GM15510 (cell line): ENCODE measurements at regions not wholly inside any gene's neighbourhood (a gene's known extent, or its start where the extent isn't known, plus 50 kb on each side); places are given as distances from the start of the nearest gene placed in this dataset.

Experiments
- POLR2A ChIP-seq: IDR thresholded peaks from 3 replicates; pipeline ENCODE4 v1.6.1; 2011; ENCODE audit warnings: borderline replicate concordance; ENCODE audit not compliant: insufficient read length; ENCODE audit errors: extremely low read depth

GRCh38 chr3:106809623-106810299 lies 567.5 kb upstream of the CCDC54 start:
- no peak for TF ChIP-seq POLR2A

GRCh38 chr3:106810300-106810875 lies 566.9 kb upstream of the CCDC54 start:
- no peak for TF ChIP-seq POLR2A

GRCh38 chr3:106811376-106811775 lies 565.9 kb upstream of the CCDC54 start:
- no peak for TF ChIP-seq POLR2A

DNA sequence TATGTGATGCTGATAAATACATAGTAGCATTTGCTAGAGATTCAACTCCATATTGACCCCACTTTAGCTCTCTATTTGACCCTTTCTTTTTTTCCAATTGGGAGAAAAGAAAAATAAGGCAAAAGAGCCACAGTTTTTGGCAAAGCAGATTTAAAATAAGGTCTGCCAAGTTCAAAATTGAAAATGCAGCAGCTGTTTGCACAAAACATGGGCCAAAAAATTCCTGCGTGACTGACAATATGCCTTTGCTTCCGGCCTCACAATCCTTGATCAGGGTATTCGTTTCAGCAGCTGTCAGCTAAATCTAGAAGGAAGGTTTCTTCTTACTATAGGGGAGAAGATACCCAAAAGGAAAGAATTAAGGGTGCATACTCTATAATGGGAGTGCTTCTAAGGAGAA lies 563.5 kb upstream of the CCDC54 start:
- TF ChIP-seq POLR2A: no peak

- TF ChIP-seq POLR2A: no peak
Measured at GRCh38 chr3:106814231-106814630, 563.0 kb upstream of the CCDC54 start.

DNA sequence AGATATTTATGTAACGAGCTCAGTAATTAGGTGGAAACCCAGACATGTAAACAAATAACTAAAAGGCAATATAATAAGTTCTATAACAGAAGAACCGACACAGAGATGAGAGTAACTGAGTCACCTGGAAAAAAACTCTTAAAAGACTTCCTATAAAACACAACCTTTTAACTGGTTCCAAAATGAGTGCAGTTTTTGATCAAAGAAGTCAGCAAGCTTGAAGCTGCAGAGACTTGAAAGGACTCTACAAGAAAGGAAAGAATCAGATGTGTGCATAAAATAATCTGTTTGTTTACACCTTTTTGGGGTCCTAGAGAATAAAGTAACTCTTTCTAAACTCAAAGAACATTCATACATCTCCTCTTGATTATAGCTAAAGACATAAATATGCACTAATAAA lies 560.4 kb upstream of the CCDC54 start:
- no peak for TF ChIP-seq POLR2A

DNA sequence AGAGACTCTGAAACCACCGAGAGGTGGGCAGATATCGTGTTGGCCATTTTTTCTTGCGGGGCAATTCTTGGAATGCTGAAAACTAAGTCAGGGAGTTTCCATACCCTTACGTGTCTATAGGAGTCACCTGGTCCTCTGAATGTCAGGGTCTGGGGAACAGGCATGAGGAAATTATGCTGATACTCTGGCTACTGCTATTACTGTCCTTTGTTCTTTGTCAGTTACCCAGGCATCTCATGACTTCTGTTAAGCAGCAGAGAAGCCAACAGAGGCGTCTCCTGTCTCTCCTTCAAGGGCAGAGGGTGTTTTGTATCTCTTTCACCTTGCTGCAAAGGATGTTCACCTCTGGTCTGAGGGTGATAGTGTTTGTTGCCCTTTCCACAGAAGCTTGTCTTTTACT lies 559.5 kb upstream of the CCDC54 start:
- TF ChIP-seq POLR2A: no peak

- no peak for TF ChIP-seq POLR2A
Measured at GRCh38 chr3:106819440-106819839, 557.8 kb upstream of the CCDC54 start.

GRCh38 chr3:106820726-106821362 lies 556.4 kb upstream of the CCDC54 start:
- no peak for TF ChIP-seq POLR2A

DNA sequence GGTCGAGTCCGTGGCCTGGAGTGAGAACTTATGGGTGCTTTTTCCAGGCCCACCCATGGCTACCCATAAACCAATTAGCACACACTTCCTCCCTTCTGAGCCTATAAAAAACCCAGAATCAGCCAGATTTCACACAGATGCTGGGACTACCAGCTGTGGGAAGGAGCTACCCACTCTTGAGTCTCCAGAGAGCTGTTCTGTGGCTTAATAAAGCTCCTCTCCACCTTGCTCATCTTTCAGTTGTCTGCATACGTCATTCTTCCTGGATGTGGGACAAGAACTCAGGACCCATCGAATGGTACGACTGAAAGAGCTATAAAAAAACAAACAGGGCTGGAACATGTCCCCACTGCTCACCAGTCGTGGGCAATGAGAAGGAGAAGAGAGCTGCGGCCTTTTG lies 555.4 kb upstream of the CCDC54 start:
- no peak for TF ChIP-seq POLR2A

GRCh38 chr3:106822204-106822603 lies 555.0 kb upstream of the CCDC54 start:
- TF ChIP-seq POLR2A: no peak

DNA sequence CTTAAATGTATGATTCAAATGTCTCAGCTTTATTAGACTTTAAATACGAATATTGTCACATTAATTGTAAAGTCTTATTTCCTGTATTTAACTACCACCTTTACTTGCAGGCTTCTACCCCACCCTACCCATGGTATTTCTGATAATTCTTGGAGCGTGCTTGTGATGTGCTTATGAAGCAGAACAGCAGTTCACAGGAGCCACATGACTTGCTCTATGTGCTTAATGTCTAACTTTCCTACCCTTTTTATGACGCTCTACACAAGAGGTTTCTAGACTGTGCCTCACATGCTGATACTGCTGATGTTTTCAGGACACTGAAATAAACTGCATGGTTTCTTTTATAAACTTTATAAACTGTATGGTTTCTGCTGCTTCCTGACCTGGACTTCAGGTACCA lies 553.5 kb upstream of the CCDC54 start:
- no peak for TF ChIP-seq POLR2A

DNA sequence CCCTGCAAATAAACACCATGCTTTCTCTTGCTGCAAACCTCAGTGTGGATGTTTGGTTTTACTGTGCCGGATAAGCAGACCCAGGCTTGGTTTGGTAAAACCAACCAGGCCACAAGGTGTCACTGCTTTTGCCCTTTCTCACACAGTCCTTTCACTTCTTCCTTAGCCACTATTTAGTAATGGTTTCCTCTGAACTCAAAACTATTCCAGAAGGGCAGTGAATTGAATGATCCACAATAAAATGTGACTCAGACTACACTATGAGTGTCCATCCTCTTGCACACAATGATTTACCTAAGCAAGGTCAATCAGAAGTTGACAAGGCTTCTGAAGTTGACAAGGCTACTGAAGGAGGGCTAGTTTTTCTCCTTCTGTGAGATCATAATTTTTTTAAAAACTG lies 552.4 kb upstream of the CCDC54 start:
- TF ChIP-seq POLR2A: no peak

DNA sequence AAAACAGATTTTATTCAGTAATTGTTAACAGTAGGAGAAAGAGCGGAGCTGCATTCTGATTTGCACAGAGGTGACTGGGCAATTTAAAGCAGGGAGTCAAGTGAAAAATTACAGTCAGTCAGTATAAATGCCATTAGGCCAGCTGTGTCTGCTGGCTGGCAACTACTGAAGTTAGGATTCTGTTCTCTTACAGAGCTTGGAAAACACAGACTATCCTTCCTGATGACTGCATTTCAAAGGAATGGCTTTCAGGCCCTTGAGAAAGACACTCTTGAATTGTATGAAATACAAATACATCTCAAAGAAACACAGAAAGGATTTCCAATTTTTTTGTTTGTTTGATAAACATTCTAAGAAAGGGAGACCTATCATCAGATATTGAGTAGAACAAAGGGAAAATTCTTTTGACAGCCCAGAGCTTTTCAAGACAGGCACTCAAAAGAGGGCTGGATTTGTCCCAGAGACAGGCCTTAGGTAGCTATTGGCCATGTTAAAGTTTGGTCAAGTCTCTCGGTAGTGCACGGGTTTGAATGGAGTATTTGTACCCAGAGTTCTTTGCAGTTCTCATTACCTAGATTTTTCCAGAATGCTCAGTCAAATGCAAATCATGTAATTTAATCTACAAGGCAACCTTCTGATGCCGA lies 551.2 kb upstream of the CCDC54 start:
- TF ChIP-seq POLR2A: no peak

DNA sequence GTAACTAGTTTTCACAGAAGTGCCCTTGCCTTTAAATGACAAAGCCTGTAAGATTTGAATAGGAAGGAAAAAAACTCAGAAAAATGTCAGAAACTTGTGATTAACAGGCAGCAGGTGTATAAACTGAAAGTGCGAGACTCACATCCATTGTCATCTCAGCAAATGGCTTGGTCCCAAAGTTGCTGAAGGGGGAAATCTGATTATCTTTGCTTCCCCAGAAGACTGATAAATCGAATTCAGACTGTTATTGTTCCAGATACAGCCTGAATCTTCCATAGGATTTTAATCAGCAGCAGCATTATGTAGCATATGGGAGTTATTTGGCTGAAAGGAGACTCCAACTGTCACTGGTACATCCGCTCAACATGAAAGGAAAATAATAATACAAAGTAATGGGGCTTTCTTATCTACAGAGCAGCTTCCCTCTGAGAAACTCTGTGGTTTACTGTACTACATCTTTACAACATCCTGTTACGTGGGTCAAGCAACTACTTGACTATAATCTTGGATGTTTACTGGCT lies 550.4 kb upstream of the CCDC54 start:
- TF ChIP-seq POLR2A: no peak

GRCh38 chr3:106827515-106828213 lies 549.6 kb upstream of the CCDC54 start:
- TF ChIP-seq POLR2A: no peak

DNA sequence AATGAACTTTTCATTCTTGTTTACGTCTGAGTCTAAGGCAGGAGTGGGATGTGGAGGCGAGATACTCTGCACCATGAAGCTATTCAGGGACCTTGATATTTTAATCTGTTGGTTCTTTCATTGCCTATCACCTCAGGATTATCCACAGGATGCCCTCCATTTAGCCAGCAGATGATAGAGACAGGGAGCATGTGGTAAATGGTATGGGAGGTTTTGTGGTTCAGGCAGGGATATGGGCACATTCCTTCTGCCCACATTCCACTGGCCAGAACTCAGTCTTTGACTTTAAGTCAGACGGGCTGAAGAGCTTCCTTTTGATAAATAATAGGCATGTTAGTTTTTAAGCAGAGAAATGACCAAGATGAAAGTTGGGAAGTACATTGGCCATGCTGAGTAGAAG lies 548.0 kb upstream of the CCDC54 start:
- TF ChIP-seq POLR2A: no peak
